Right hindlimb (tissue), 1 donor: ENCODE measurements at regions not wholly inside any gene's neighbourhood (a gene's known extent, or its start where the extent isn't known, plus 50 kb on each side); places are given as distances from the start of the nearest gene placed in this dataset.

Source experiments
- DNase-seq: peaks from one replicate; pipeline ENCODE4 v3.0.0-alpha.2; 2018

GRCh38 chr16:17847234-17847795, 376.6 kb upstream of the XYLT1 start:
- DNase-seq, result no peak

GRCh38 chr16:17846030-17846429, 375.3 kb upstream of the XYLT1 start:
- DNase-seq, result no peak

GRCh38 chr16:17845031-17845430, 374.3 kb upstream of the XYLT1 start:
- no peak for DNase-seq

- no peak for DNase-seq
These were observed 373.1 kb upstream of the XYLT1 start for GRCh38 chr16:17843905-17844304.

GRCh38 chr16:17839907-17840306, 369.1 kb upstream of the XYLT1 start:
- DNase-seq, result no peak

- DNase-seq, result no peak
These were observed 368.5 kb upstream of the XYLT1 start for GRCh38 chr16:17839272-17839671.

- no peak for DNase-seq
These were observed 366.3 kb upstream of the XYLT1 start for GRCh38 chr16:17836868-17837602.

- no peak for DNase-seq
These were observed 364.5 kb upstream of the XYLT1 start for GRCh38 chr16:17835118-17835876.

- DNase-seq, result no peak
These were observed 362.0 kb upstream of the XYLT1 start for GRCh38 chr16:17832738-17833137.

- DNase-seq, result no peak
These were observed 360.6 kb upstream of the XYLT1 start for GRCh38 chr16:17831330-17831729.

GRCh38 chr16:17830651-17831050, 359.9 kb upstream of the XYLT1 start:
- DNase-seq, result no peak

GRCh38 chr16:17829811-17830210, 359.1 kb upstream of the XYLT1 start:
- DNase-seq, result no peak

- no peak for DNase-seq
These were observed 357.3 kb upstream of the XYLT1 start for GRCh38 chr16:17828012-17828411.

- no peak for DNase-seq
These were observed 356.6 kb upstream of the XYLT1 start for GRCh38 chr16:17827313-17827712.

- DNase-seq, result no peak
These were observed 347.2 kb upstream of the XYLT1 start for GRCh38 chr16:17817943-17818342.

GRCh38 chr16:17817260-17817659, 346.5 kb upstream of the XYLT1 start:
- no peak for DNase-seq

- no peak for DNase-seq
These were observed 342.0 kb upstream of the XYLT1 start for GRCh38 chr16:17812771-17813170.

GRCh38 chr16:17804857-17805256, 334.1 kb upstream of the XYLT1 start:
- no peak for DNase-seq

GRCh38 chr16:17803625-17804410, 333.1 kb upstream of the XYLT1 start:
- DNase-seq, result no peak

GRCh38 chr16:17802571-17802970, 331.8 kb upstream of the XYLT1 start:
- DNase-seq, result no peak

- DNase-seq, result no peak
These were observed 330.3 kb upstream of the XYLT1 start for GRCh38 chr16:17801068-17801467.

- no peak for DNase-seq
These were observed 328.0 kb upstream of the XYLT1 start for GRCh38 chr16:17798716-17799115.

GRCh38 chr16:17793354-17793753, 322.6 kb upstream of the XYLT1 start:
- DNase-seq, result no peak
